Peyer's patch (tissue), 4 donors: ENCODE measurements at regions not wholly inside any gene's neighbourhood (a gene's known extent, or its start where the extent isn't known, plus 50 kb on each side); places are given as distances from the start of the nearest gene placed in this dataset.

Source experiments
- DNase-seq, 3 donors: peaks; one replicate each; pipeline ENCODE4 v3.0.0-alpha.2; 2017 to 2019
- H3K27ac ChIP-seq, 4 donors: fragments of 200-600 bp; sonication (generic); one replicate each; pipeline ENCODE4 v1.5.1; 2016 to 2019
- H3K27me3 ChIP-seq, 2 donors: fragments of 200-600 bp; sonication (generic); one replicate each; pipeline ENCODE4 v1.5.1; 2019
- H3K36me3 ChIP-seq, 3 donors: fragments of 200-600 bp; sonication (generic); one replicate each; pipeline ENCODE4 v1.5.1; 2016 to 2019
- H3K4me1 ChIP-seq, 4 donors: fragments of 200-600 bp; sonication (generic); one replicate each; pipeline ENCODE4 v1.5.1; 2016 to 2019
- H3K4me3 ChIP-seq, 4 donors: fragments of 200-600 bp; sonication (generic); 1 replicate in 3 of 4; 2 replicates in 1 of 4; pipeline ENCODE4 v1.5.1; 2016 to 2019; ENCODE audit warnings: mild to moderate bottlenecking in 1 of 4
- H3K9me3 ChIP-seq, 4 donors: fragments of 200-600 bp; sonication (generic); one replicate each; pipeline ENCODE4 v1.5.1; 2016 to 2019; ENCODE audit warnings: mild to moderate bottlenecking in 1 of 4
- POLR2A ChIP-seq, 2 donors: fragments of 450-650 bp; IDR thresholded peaks; one replicate each; pipeline ENCODE4 v1.5.1; 2017; ENCODE audit warnings: antibody characterized with exemption in 2 of 2, mild to moderate bottlenecking in 2 of 2, moderate library complexity in 2 of 2
- TF ChIP-seq, protein P1 (sequence below), 6 experiments: fragments of 450-650 bp in 4 of 6; fragments of 200-600 bp in 2 of 6; sonication (generic) in 1 of 6; IDR thresholded peaks; one replicate each; pipeline ENCODE4 v1.5.1; 2017 to 2019; ENCODE audit warnings: antibody characterized with exemption in 6 of 6, mild to moderate bottlenecking in 3 of 6, moderate library complexity in 1 of 6

DNA sequence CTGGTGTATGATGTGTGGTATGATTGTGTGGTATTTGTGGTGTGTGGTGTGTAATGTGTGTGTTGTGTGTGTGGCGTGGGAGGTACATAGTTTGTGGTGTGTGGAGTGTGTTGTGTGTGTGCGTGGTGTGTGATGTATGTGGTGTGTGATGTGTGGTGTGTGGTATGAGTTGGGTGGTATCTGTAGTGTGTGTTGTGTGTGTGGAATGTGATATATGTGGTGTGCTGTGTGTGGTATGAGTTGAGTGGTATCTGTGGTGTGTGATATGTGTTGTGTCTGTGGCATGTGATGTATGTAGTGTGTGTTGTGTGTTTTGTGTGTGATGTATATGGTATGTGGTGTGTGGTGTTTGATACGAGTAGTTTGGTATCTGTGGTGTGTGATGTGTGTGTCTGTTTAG lies 272.5 kb upstream of the IRX1 start:
- Histone ChIP-seq H3K27ac (no peak overlapping the region), H3K36me3 (no peaks in the 10 kb centered on the region), H3K27me3 (no peaks in the 10 kb centered on the region), H3K4me1 (no peaks in the 10 kb centered on the region), H3K4me3 (no peak overlapping the region), H3K9me3 (no peaks in the 10 kb centered on the region)
- TF ChIP-seq, protein P1, sequence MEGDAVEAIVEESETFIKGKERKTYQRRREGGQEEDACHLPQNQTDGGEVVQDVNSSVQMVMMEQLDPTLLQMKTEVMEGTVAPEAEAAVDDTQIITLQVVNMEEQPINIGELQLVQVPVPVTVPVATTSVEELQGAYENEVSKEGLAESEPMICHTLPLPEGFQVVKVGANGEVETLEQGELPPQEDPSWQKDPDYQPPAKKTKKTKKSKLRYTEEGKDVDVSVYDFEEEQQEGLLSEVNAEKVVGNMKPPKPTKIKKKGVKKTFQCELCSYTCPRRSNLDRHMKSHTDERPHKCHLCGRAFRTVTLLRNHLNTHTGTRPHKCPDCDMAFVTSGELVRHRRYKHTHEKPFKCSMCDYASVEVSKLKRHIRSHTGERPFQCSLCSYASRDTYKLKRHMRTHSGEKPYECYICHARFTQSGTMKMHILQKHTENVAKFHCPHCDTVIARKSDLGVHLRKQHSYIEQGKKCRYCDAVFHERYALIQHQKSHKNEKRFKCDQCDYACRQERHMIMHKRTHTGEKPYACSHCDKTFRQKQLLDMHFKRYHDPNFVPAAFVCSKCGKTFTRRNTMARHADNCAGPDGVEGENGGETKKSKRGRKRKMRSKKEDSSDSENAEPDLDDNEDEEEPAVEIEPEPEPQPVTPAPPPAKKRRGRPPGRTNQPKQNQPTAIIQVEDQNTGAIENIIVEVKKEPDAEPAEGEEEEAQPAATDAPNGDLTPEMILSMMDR (IDR thresholded peaks at IDR 0.05) = no peak
- TF ChIP-seq POLR2A (IDR thresholded peaks at IDR 0.05) = no peak
- no peak for DNase-seq

DNA sequence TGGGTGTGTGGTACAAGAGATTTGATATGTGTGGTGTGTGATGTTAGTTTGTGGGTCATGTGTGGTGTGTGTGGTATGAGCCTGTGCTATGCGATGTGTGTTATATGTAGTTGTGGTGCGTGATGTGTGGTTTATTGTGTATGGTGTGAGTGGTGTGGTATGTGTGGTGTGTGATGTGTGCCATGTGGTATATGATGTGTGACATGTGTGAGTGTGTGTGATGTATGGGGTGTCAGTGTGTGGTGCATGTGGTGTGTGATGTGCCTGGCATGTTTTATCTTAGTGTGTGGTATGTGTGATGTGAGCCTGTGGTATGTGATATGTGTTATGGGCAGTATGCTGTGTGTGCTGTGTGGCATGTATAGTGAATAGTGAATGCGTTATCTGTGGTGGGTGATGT lies 273.0 kb upstream of the IRX1 start:
- TF ChIP-seq, protein P1 (IDR thresholded peaks at IDR 0.05) = no peak
- no peak for TF ChIP-seq POLR2A (IDR thresholded peaks at IDR 0.05)
- no peak for DNase-seq
- no peaks in the 10 kb centered on the region for H3K27me3 ChIP-seq
- no peak overlapping the region for H3K4me3 ChIP-seq
- no peaks in the 10 kb centered on the region for H3K9me3 ChIP-seq
- no peak overlapping the region for H3K27ac ChIP-seq
- H3K4me1 ChIP-seq = no peaks in the 10 kb centered on the region
- no peaks in the 10 kb centered on the region for H3K36me3 ChIP-seq

- Histone ChIP-seq H3K9me3 (no peaks in the 10 kb centered on the region), H3K36me3 (no peaks in the 10 kb centered on the region), H3K4me3 (no peak overlapping the region), H3K4me1 (no peaks in the 10 kb centered on the region), H3K27ac (no peak overlapping the region), H3K27me3 (no peaks in the 10 kb centered on the region)
- TF ChIP-seq, protein P1 (IDR thresholded peaks at IDR 0.05) = no peak
- TF ChIP-seq POLR2A (IDR thresholded peaks at IDR 0.05) = no peak
- DNase-seq = peak in 1 of 3 donors; percentile 23
Observed at GRCh38 chr5:3321923-3322322, 273.7 kb upstream of the IRX1 start.

- Histone ChIP-seq H3K36me3 (no peaks in the 10 kb centered on the region), H3K4me1 (no peaks in the 10 kb centered on the region), H3K9me3 (no peaks in the 10 kb centered on the region), H3K4me3 (no peak overlapping the region), H3K27me3 (no peaks in the 10 kb centered on the region), H3K27ac (no peak overlapping the region)
- DNase-seq = no peak
- TF ChIP-seq, protein P1 (IDR thresholded peaks at IDR 0.05) = no peak
- no peak for TF ChIP-seq POLR2A (IDR thresholded peaks at IDR 0.05)
Observed at GRCh38 chr5:3321119-3321760, 274.4 kb upstream of the IRX1 start.

- no peaks in the 10 kb centered on the region for H3K27me3 ChIP-seq
- H3K9me3 ChIP-seq = no peaks in the 10 kb centered on the region
- no peak overlapping the region for H3K27ac ChIP-seq
- peak in 1 of 3 donors; percentile 30 for DNase-seq
- TF ChIP-seq POLR2A (IDR thresholded peaks at IDR 0.05) = no peak
- TF ChIP-seq, protein P1 (IDR thresholded peaks at IDR 0.05) = no peak
- no peaks in the 10 kb centered on the region for H3K36me3 ChIP-seq
- no peaks in the 10 kb centered on the region for H3K4me1 ChIP-seq
- no peak overlapping the region for H3K4me3 ChIP-seq
Observed at GRCh38 chr5:3320317-3320875, 275.2 kb upstream of the IRX1 start.
